Endothelial cell of umbilical vein (primary cell): ENCODE measurements at regions not wholly inside any gene's neighbourhood (a gene's known extent, or its start where the extent isn't known, plus 50 kb on each side); places are given as distances from the start of the nearest gene placed in this dataset.

Experiments
- BruUV-seq: library from RNA; stranded (reverse); fragments of 400-500 nt; replicated peaks from 2 replicates; lab custom pipeline; 2021; lab: Mats Ljungman, UMichigan
- CTCF ChIA-PET: fragments of 300-600, 350-600 bp; sonication (Branson Sonifier 250); formaldehyde crosslinking; loops from one replicate; lab custom pipeline; 2021; ENCODE audit warnings: antibody characterized with exemption, inconsistent platforms; lab: Charles Lee
- POLR2A ChIA-PET: fragments of 300-600, 350-600 bp; sonication (Branson Sonifier 250); formaldehyde crosslinking; loops from one replicate; lab custom pipeline; 2021; ENCODE audit warnings: antibody characterized with exemption, inconsistent platforms; lab: Charles Lee
- DNase-seq: peaks from one replicate; pipeline ENCODE4 v3.0.0-alpha.2; 2011; ENCODE audit warnings: low read depth, low spot score
- FAIRE-seq: peaks from 2 replicates; lab custom pipeline; 2011; peaks lifted over from hg19 to GRCh38; lab: Jason Lieb, UNC
- H2AFZ ChIP-seq: 2 replicates; pipeline ENCODE4 v1.6.0; 2012; ENCODE audit warnings: low read depth, low read length, control low read depth, inconsistent platforms
- H3K27ac ChIP-seq: 2 replicates; pipeline ENCODE4 v1.5.1; 2011; ENCODE audit warnings: low read depth, mild to moderate bottlenecking, control low read depth, low read length, moderate library complexity; ENCODE audit not compliant: insufficient read depth
- H3K27me3 ChIP-seq, 2 experiments: 2 replicates each; pipeline versions ENCODE4 v1.6.0 to v1.6.1; 2011; ENCODE audit warnings: low read length in 2 of 2, mixed read lengths in 1 of 2; ENCODE audit not compliant: control insufficient read depth in 2 of 2, insufficient read depth in 2 of 2
- H3K36me3 ChIP-seq, 2 experiments: 2 replicates in 1 of 2; 3 replicates in 1 of 2; pipeline ENCODE4 v1.5.1; 2011; ENCODE audit warnings: low read length in 2 of 2, mild to moderate bottlenecking in 1 of 2, moderate library complexity in 1 of 2; ENCODE audit not compliant: control insufficient read depth in 2 of 2, insufficient read depth in 2 of 2; ENCODE audit errors: extremely low read depth in 1 of 2
- H3K4me1 ChIP-seq: 3 replicates; pipeline ENCODE4 v1.5.1; 2011; ENCODE audit warnings: mild to moderate bottlenecking, low read length; ENCODE audit not compliant: control insufficient read depth, insufficient read depth; ENCODE audit errors: extremely low read depth
- H3K4me2 ChIP-seq: 2 replicates; pipeline ENCODE4 v1.6.1; 2011; ENCODE audit warnings: low read length, control low read depth, mixed read lengths; ENCODE audit not compliant: insufficient read depth
- H3K4me3 ChIP-seq, 3 experiments: fragments of 200-600 bp in 1 of 3; sonication (generic), shearing (Covaris generic) in 1 of 3; replicated peaks in 1 of 3; 2 replicates each; pipeline ENCODE4 v1.5.1; 2011 to 2016; ENCODE audit warnings: control low read depth in 3 of 3, low read length in 3 of 3, mild to moderate bottlenecking in 2 of 3, inconsistent platforms in 1 of 3, low read depth in 1 of 3, moderate library complexity in 1 of 3; ENCODE audit not compliant: insufficient read depth in 1 of 3
- H3K79me2 ChIP-seq: 2 replicates; pipeline ENCODE4 v1.6.0; 2012; ENCODE audit warnings: low read length, inconsistent platforms; ENCODE audit not compliant: control insufficient read depth, insufficient read depth
- H3K9ac ChIP-seq: replicated peaks from 2 replicates; pipeline ENCODE3; 2011; ENCODE audit warnings: low read length, control low read depth; ENCODE audit not compliant: insufficient read depth; ENCODE audit errors: extremely low read depth
- H3K9me1 ChIP-seq: replicated peaks from 3 replicates; pipeline ENCODE4 v1.6.0; 2011; ENCODE audit warnings: mild to moderate bottlenecking, low read length; ENCODE audit not compliant: control insufficient read depth, insufficient read depth; ENCODE audit errors: extremely low read depth
- H3K9me3 ChIP-seq: replicated peaks from 2 replicates; pipeline ENCODE4 v1.5.1; 2012; ENCODE audit warnings: low read length, inconsistent platforms; ENCODE audit not compliant: control insufficient read depth, insufficient read depth
- H4K20me1 ChIP-seq: replicated peaks from 2 replicates; pipeline ENCODE3; 2011; ENCODE audit warnings: mild to moderate bottlenecking, low read length; ENCODE audit not compliant: control insufficient read depth, insufficient read depth; ENCODE audit errors: extremely low read depth
- CTCF ChIP-seq, 2 donors: IDR thresholded peaks; 1 replicate in 1 of 2; 2 replicates in 1 of 2; pipeline ENCODE4 v1.5.1; 2011; ENCODE audit warnings: low read length in 2 of 2, mild to moderate bottlenecking in 2 of 2, moderate library complexity in 2 of 2, control low read depth in 1 of 2, inconsistent platforms in 1 of 2, low read depth in 1 of 2; ENCODE audit not compliant: insufficient read depth in 1 of 2; ENCODE audit errors: extremely low read depth in 1 of 2
- EZH2 ChIP-seq: IDR thresholded peaks from 2 replicates; pipeline ENCODE4 v1.6.1; 2012; ENCODE audit warnings: borderline replicate concordance, low read depth, mild to moderate bottlenecking, moderate library complexity, low read length, inconsistent platforms; ENCODE audit not compliant: severe bottlenecking
- FOS ChIP-seq: IDR thresholded peaks from 2 replicates; pipeline ENCODE4 v1.6.1; 2011; ENCODE audit warnings: mild to moderate bottlenecking, low read length, moderate library complexity, borderline replicate concordance; ENCODE audit not compliant: insufficient read depth
- GATA2 ChIP-seq: IDR thresholded peaks from 2 replicates; pipeline ENCODE4 v1.7.0; 2011; ENCODE audit warnings: low read depth, mild to moderate bottlenecking, moderate library complexity, mixed read lengths, low read length; ENCODE audit not compliant: insufficient read length, insufficient read depth
- JUN ChIP-seq: IDR thresholded peaks from 2 replicates; pipeline ENCODE4 v1.6.1; 2011; ENCODE audit warnings: borderline replicate concordance, low read depth; ENCODE audit not compliant: insufficient read length, insufficient read depth
- MAX ChIP-seq: IDR thresholded peaks from 2 replicates; pipeline ENCODE4 v1.6.1; 2011; ENCODE audit not compliant: insufficient read depth, insufficient read length
- MYC ChIP-seq: IDR thresholded peaks from one replicate; pipeline ENCODE4 v1.6.1; 2011; ENCODE audit warnings: mild to moderate bottlenecking, low read depth, low read length
- POLR2A ChIP-seq: IDR thresholded peaks from 2 replicates; pipeline ENCODE4 v1.6.1; 2012; ENCODE audit warnings: low read depth, mild to moderate bottlenecking, control low read depth, low read length
- POLR2AphosphoS5 ChIP-seq: IDR thresholded peaks from 2 replicates; pipeline ENCODE4 v1.6.1; 2012; ENCODE audit warnings: low read depth, mild to moderate bottlenecking, control low read depth, low read length, moderate library complexity; ENCODE audit not compliant: insufficient read depth
- dilution Hi-C: fragments of 300-500 bp; cut with MboI; formaldehyde crosslinking; loops from one replicate; pipeline ENCODE4 v1.15.0; 2019; ENCODE audit warnings: low sequenced_read_pairs; ENCODE audit not compliant: extremely low pct_ligation_motif_present
- intact Hi-C: fragments of 100-400 bp; cut with micrococcal nuclease; formaldehyde crosslinking; loops from one replicate; pipeline ENCODE4 v1.10.0; 2022

GRCh38 chr11:110968348-110969062 lies 256.3 kb upstream of the ARHGAP20 start:
- no peaks in the 10 kb centered on the region for H3K9me3 ChIP-seq
- DNase-seq, result no peak
- H3K27ac ChIP-seq, result no peak overlapping the region
- no peaks in the 10 kb centered on the region for H3K27me3 ChIP-seq
- H4K20me1 ChIP-seq, result no peaks in the 10 kb centered on the region
- no peak overlapping the region for H3K9ac ChIP-seq
- no peaks in the 10 kb centered on the region for H3K36me3 ChIP-seq
- no TSS peak for BruUV-seq
- FAIRE-seq, result no peak
- intact Hi-C loops, result loop anchor here (10.0 kb wide), 1 partner anchor 394 kb away; no protein-coding TSS in a partner anchor
- H2AFZ ChIP-seq, result no peak overlapping the region
- TF ChIP-seq POLR2AphosphoS5 (no peak), POLR2A (no peak)
- H3K4me1 ChIP-seq, result no peaks in the 10 kb centered on the region
- no peaks in the 10 kb centered on the region for H3K79me2 ChIP-seq
- no peaks in the 10 kb centered on the region for H3K9me1 ChIP-seq
- ChIA-PET CTCF (no interaction called here), POLR2A (no interaction called here)
- dilution Hi-C loops, result no loop called here
- no peak overlapping the region for H3K4me2 ChIP-seq
- H3K4me3 ChIP-seq, result no peak overlapping the region

GRCh38 chr11:110966131-110966530 lies 253.9 kb upstream of the ARHGAP20 start:
- no peaks in the 10 kb centered on the region for H3K9me3 ChIP-seq
- H2AFZ ChIP-seq, result no peak overlapping the region
- no peaks in the 10 kb centered on the region for H3K9me1 ChIP-seq
- no peak overlapping the region for H3K9ac ChIP-seq
- ChIA-PET POLR2A (no interaction called here), CTCF (no interaction called here)
- no peak overlapping the region for H3K4me3 ChIP-seq
- H3K27ac ChIP-seq, result no peak overlapping the region
- H3K4me2 ChIP-seq, result no peak overlapping the region
- TF ChIP-seq GATA2 (no peak), CTCF (IDR thresholded peaks at IDR 0.05; ENCODE audit: extremely low read depth in 1 of 2, insufficient read depth in 1 of 2, low read depth in 1 of 2, low read length in 2 of 2) (no peak), JUN (no peak), POLR2AphosphoS5 (no peak), FOS (no peak), MYC (no peak), MAX (no peak), EZH2 (no peak)
- H3K36me3 ChIP-seq, result no peaks in the 10 kb centered on the region
- no peak for FAIRE-seq
- no peaks in the 10 kb centered on the region for H3K4me1 ChIP-seq
- intact Hi-C loops, result loop anchor here (10.0 kb wide), 1 partner anchor 391 kb away; no protein-coding TSS in a partner anchor
- no peak for DNase-seq
- dilution Hi-C loops, result no loop called here
- BruUV-seq, result no TSS peak
- H3K27me3 ChIP-seq, result no peaks in the 10 kb centered on the region
- no peaks in the 10 kb centered on the region for H4K20me1 ChIP-seq
- no peaks in the 10 kb centered on the region for H3K79me2 ChIP-seq
